Body of pancreas (tissue), 4 donors: ENCODE measurements at regions not wholly inside any gene's neighbourhood (a gene's known extent, or its start where the extent isn't known, plus 50 kb on each side); places are given as distances from the start of the nearest gene placed in this dataset.

Experiments
- CTCF ChIP-seq, 7 experiments: fragments of 450-650 bp in 4 of 7; fragments of 200-600 bp in 3 of 7; sonication (generic) in 3 of 7; IDR thresholded peaks; one replicate each; pipeline ENCODE4 v1.5.1; 2016 to 2019; ENCODE audit warnings: antibody characterized with exemption in 7 of 7
- POLR2A ChIP-seq, 3 donors: fragments of 450-650 bp; IDR thresholded peaks; one replicate each; pipeline ENCODE4 v1.6.1; 2016; ENCODE audit warnings: antibody characterized with exemption in 3 of 3, mild to moderate bottlenecking in 2 of 3

GRCh38 chr11:97111559-97111958, 721.7 kb downstream of the JRKL start:
- TF ChIP-seq CTCF (IDR thresholded peaks at IDR 0.05), result no peak
- no peak for TF ChIP-seq POLR2A (IDR thresholded peaks at IDR 0.05)
